IMR-90 (cell line): ENCODE measurements at regions not wholly inside any gene's neighbourhood (a gene's known extent, or its start where the extent isn't known, plus 50 kb on each side); places are given as distances from the start of the nearest gene placed in this dataset.

Experiments
- ATAC-seq: fragments of 200-7000 bp; cut with Tn5 transposase; 2 replicates; pipeline ENCODE4 v1.9.1; 2020; ENCODE audit warnings: low read depth, mild to moderate bottlenecking, moderate library complexity
- BruUV-seq: library from RNA; stranded (reverse); fragments of 400-500 nt; replicated peaks from 2 replicates; lab custom pipeline; 2021; lab: Mats Ljungman, UMichigan
- CTCF ChIA-PET: fragments of 300-600 bp; formaldehyde crosslinking; extraction: SDS; loops from one replicate; lab custom pipeline; 2021; ENCODE audit warnings: antibody characterized with exemption; lab: Yijun Ruan, JAX
- POLR2A ChIA-PET: fragments of 300-600 bp; sonication (Branson Sonifier 250); formaldehyde crosslinking; loops from one replicate; lab custom pipeline; 2022; ENCODE audit warnings: antibody characterized with exemption; ENCODE audit not compliant: unreplicated experiment; lab: Charles Lee
- DNase-seq: peaks from one replicate; pipeline ENCODE4 v3.0.0; 2013
- H2AFZ ChIP-seq: replicated peaks from 2 replicates; pipeline ENCODE3; 2013; ENCODE audit warnings: low read length, mild to moderate bottlenecking; ENCODE audit not compliant: poor library complexity
- H2AK5ac ChIP-seq: 2 replicates; pipeline ENCODE4 v1.6.1; 2013; ENCODE audit warnings: low read depth, low read length, inconsistent platforms
- H2AK9ac ChIP-seq: replicated peaks from 2 replicates; pipeline ENCODE3; 2013; ENCODE audit warnings: mild to moderate bottlenecking, low read depth, low read length, moderate library complexity; ENCODE audit not compliant: poor library complexity
- H2BK120ac ChIP-seq: 2 replicates; pipeline ENCODE4 v1.6.1; 2013; ENCODE audit warnings: low read depth, low read length, inconsistent platforms
- H2BK15ac ChIP-seq: 3 replicates; pipeline ENCODE4 v1.6.1; 2013; ENCODE audit warnings: low read depth, low read length, inconsistent platforms
- H2BK20ac ChIP-seq: 2 replicates; pipeline ENCODE4 v1.6.1; 2013; ENCODE audit warnings: low read depth, mild to moderate bottlenecking, inconsistent platforms, low read length, moderate library complexity
- H2BK5ac ChIP-seq: 2 replicates; pipeline ENCODE4 v1.6.1; 2013; ENCODE audit warnings: mild to moderate bottlenecking, low read depth, low read length, inconsistent platforms; ENCODE audit not compliant: poor library complexity, severe bottlenecking
- H3K14ac ChIP-seq: replicated peaks from 2 replicates; pipeline ENCODE4 v1.6.1; 2013; ENCODE audit warnings: low read depth, low read length, inconsistent platforms
- H3K18ac ChIP-seq: 2 replicates; pipeline ENCODE4 v1.6.1; 2013; ENCODE audit warnings: low read depth, low read length, control low read depth
- H3K23ac ChIP-seq: 2 replicates; pipeline ENCODE4 v1.6.1; 2013; ENCODE audit warnings: low read depth, low read length, inconsistent platforms
- H3K27ac ChIP-seq: 2 replicates; pipeline ENCODE4 v1.5.1; 2013; ENCODE audit warnings: mild to moderate bottlenecking, control low read depth, low read length; ENCODE audit not compliant: insufficient read depth
- H3K27me3 ChIP-seq: 2 replicates; pipeline ENCODE4 v1.6.1; 2013; ENCODE audit warnings: low read length; ENCODE audit not compliant: control insufficient read depth, insufficient read depth
- H3K36me3 ChIP-seq: 2 replicates; pipeline ENCODE4 v1.6.1; 2013; ENCODE audit warnings: low read length, mixed read lengths; ENCODE audit not compliant: control insufficient read depth, insufficient read depth
- H3K4ac ChIP-seq: 2 replicates; pipeline ENCODE4 v1.6.1; 2013; ENCODE audit warnings: low read depth, low read length, inconsistent platforms
- H3K4me1 ChIP-seq: 2 replicates; pipeline ENCODE4 v1.6.1; 2013; ENCODE audit warnings: low read length, mixed read lengths; ENCODE audit not compliant: control insufficient read depth, insufficient read depth
- H3K4me2 ChIP-seq: 2 replicates; pipeline ENCODE4 v1.6.1; 2013; ENCODE audit warnings: low read depth, mild to moderate bottlenecking, control low read depth, low read length, moderate library complexity
- H3K4me3 ChIP-seq: 2 replicates; pipeline ENCODE4 v1.5.1; 2013; ENCODE audit warnings: low read depth, mild to moderate bottlenecking, control low read depth, low read length, moderate library complexity; ENCODE audit not compliant: insufficient read depth
- H3K56ac ChIP-seq: 2 replicates; pipeline ENCODE4 v1.6.1; 2013; ENCODE audit warnings: low read length, inconsistent platforms; ENCODE audit not compliant: insufficient read depth; ENCODE audit errors: extremely low read depth
- H3K79me1 ChIP-seq, 2 experiments: 2 replicates each; pipeline ENCODE4 v1.6.1; 2013; ENCODE audit warnings: low read length in 2 of 2, inconsistent platforms in 1 of 2, low read depth in 1 of 2
- H3K9ac ChIP-seq: 2 replicates; pipeline ENCODE4 v1.6.1; 2013; ENCODE audit warnings: low read depth, low read length, control low read depth
- H3K9me1 ChIP-seq: 2 replicates; pipeline ENCODE4 v1.6.1; 2013; ENCODE audit warnings: low read length, inconsistent platforms; ENCODE audit not compliant: insufficient read depth
- H3K9me3 ChIP-seq: 2 replicates; pipeline ENCODE4 v1.6.1; 2013; ENCODE audit warnings: low read length; ENCODE audit not compliant: control insufficient read depth, insufficient read depth
- H4K20me1 ChIP-seq: 2 replicates; pipeline ENCODE4 v1.6.1; 2013; ENCODE audit warnings: low read length, inconsistent platforms; ENCODE audit not compliant: insufficient read depth
- H4K5ac ChIP-seq: 2 replicates; pipeline ENCODE4 v1.6.1; 2013; ENCODE audit warnings: mild to moderate bottlenecking, low read depth, low read length, control low read depth
- H4K8ac ChIP-seq, 2 experiments: 2 replicates each; pipeline ENCODE4 v1.6.1; 2013; ENCODE audit warnings: low read depth in 2 of 2, low read length in 2 of 2, control low read depth in 1 of 2, inconsistent platforms in 1 of 2
- H4K91ac ChIP-seq: 2 replicates; pipeline ENCODE4 v1.6.1; 2013; ENCODE audit warnings: low read depth, low read length, inconsistent platforms; ENCODE audit not compliant: insufficient read depth
- CHD1 ChIP-seq: IDR thresholded peaks from 2 replicates; pipeline ENCODE4 v1.6.1; 2012; ENCODE audit warnings: low read depth, low read length, improper control_type of control experiment
- ELK1 ChIP-seq: fragments of 150-350 bp; IDR thresholded peaks from 2 replicates; pipeline ENCODE4 v1.6.1; 2016; ENCODE audit warnings: low read depth, mild to moderate bottlenecking, low read length, moderate library complexity, borderline replicate concordance
- MAFK ChIP-seq: IDR thresholded peaks from 2 replicates; pipeline ENCODE4 v1.6.1; 2012; ENCODE audit warnings: low read depth, low read length, improper control_type of control experiment
- MAZ ChIP-seq: IDR thresholded peaks from 2 replicates; pipeline ENCODE4 v1.6.1; 2012; ENCODE audit warnings: low read depth, mild to moderate bottlenecking, low read length, improper control_type of control experiment, moderate library complexity, borderline replicate concordance
- NFE2L2 ChIP-seq: fragments of 150-350 bp; IDR thresholded peaks from 2 replicates; pipeline ENCODE4 v1.6.1; 2016; ENCODE audit warnings: low read depth, mild to moderate bottlenecking, low read length
- POLR2A ChIP-seq: IDR thresholded peaks from 2 replicates; pipeline ENCODE4 v1.6.1; 2012; ENCODE audit warnings: mild to moderate bottlenecking, low read depth, low read length
- USF2 ChIP-seq: fragments of 150-350 bp; IDR thresholded peaks from 2 replicates; pipeline ENCODE4 v1.6.1; 2017; ENCODE audit warnings: mild to moderate bottlenecking, antibody characterized with exemption, low read length, low read depth
- dilution Hi-C: fragments of 300-500 bp; cut with HindIII; formaldehyde crosslinking; loops from one replicate; pipeline ENCODE4 v1.14.3; 2018; ENCODE audit warnings: low sequenced_read_pairs; ENCODE audit not compliant: unreplicated experiment
- in situ Hi-C: fragments of 300-500 bp; cut with MboI; formaldehyde crosslinking; loops from 3 replicates; pipeline ENCODE4 v1.14.3; 2019; ENCODE audit warnings: low sequenced_read_pairs, inconsistent platforms, mixed read lengths
- intact Hi-C: fragments of 100-400 bp; cut with micrococcal nuclease; formaldehyde crosslinking; loops from 2 replicates; pipeline ENCODE4 v1.10.0; 2022

GRCh38 chr2:59223742-59224141, 982.6 kb upstream of the FANCL start:
- Histone ChIP-seq H3K36me3 (no peaks in the 10 kb centered on the region), H3K23ac (no peak overlapping the region), H3K4ac (no peak overlapping the region), H3K9me1 (no peaks in the 10 kb centered on the region), H2BK20ac (no peak overlapping the region), H2BK120ac (no peak overlapping the region), H3K79me1 (no peaks in the 10 kb centered on the region), H3K4me1 (no peaks in the 10 kb centered on the region), H3K27me3 (no peaks in the 10 kb centered on the region), H3K9ac (no peak overlapping the region), H2AK5ac (no peak overlapping the region), H3K14ac (no peak overlapping the region), H3K4me3 (no peak overlapping the region), H2BK15ac (no peak overlapping the region), H4K5ac (no peak overlapping the region), H3K18ac (no peak overlapping the region), H3K56ac (no peak overlapping the region), H4K91ac (no peak overlapping the region), H2AK9ac (no peak overlapping the region), H4K8ac (no peak overlapping the region), H3K9me3 (no peaks in the 10 kb centered on the region), H3K4me2 (no peak overlapping the region), H3K27ac (no peak overlapping the region), H2BK5ac (no peak overlapping the region), H4K20me1 (no peaks in the 10 kb centered on the region), H2AFZ (no peak overlapping the region)
- BruUV-seq: no TSS peak
- POLR2A ChIA-PET: no interaction called here
- intact Hi-C loops (no loop called here), dilution Hi-C loops (no loop called here), in situ Hi-C loops (no loop called here)
- CTCF ChIA-PET: no interaction called here
- ATAC-seq: no peak
- TF ChIP-seq NFE2L2 (no peak), CHD1 (no peak), MAZ (no peak), USF2 (no peak), POLR2A (no peak), ELK1 (no peak), MAFK (no peak)
- no peak for DNase-seq
